H1 (cell line): ENCODE measurements at regions not wholly inside any gene's neighbourhood (a gene's known extent, or its start where the extent isn't known, plus 50 kb on each side); places are given as distances from the start of the nearest gene placed in this dataset.

Experiments
- CTCF ChIA-PET: fragments of 300-600 bp; sonication (Branson Sonifier 250); formaldehyde crosslinking; loops from one replicate; lab custom pipeline; 2021; ENCODE audit not compliant: partially characterized antibody; lab: Charles Lee
- POLR2A ChIA-PET: fragments of 300-600 bp; sonication (Branson Sonifier 250); formaldehyde crosslinking; loops from one replicate; lab custom pipeline; 2021; ENCODE audit warnings: inconsistent platforms; ENCODE audit not compliant: partially characterized antibody; lab: Charles Lee
- DNase-seq, 2 experiments: peaks; one replicate each; pipeline versions ENCODE4 v3.0.0 to v3.0.0-alpha.2; 2010 to 2022; ENCODE audit warnings: low spot score in 2 of 2, low read depth in 1 of 2, mixed read lengths in 1 of 2
- FAIRE-seq: peaks from 2 replicates; lab custom pipeline; 2011; peaks lifted over from hg19 to GRCh38; lab: Jason Lieb, UNC
- H2AFZ ChIP-seq: 2 replicates; pipeline ENCODE4 v1.8.1; 2012; ENCODE audit warnings: low read length, inconsistent platforms
- H2AK5ac ChIP-seq: 2 replicates; pipeline ENCODE4 v1.6.1; 2013; ENCODE audit warnings: low read depth, low read length
- H2BK120ac ChIP-seq: replicated peaks from 2 replicates; pipeline ENCODE3; 2013; ENCODE audit warnings: low read depth, low read length, inconsistent platforms
- H2BK12ac ChIP-seq: 2 replicates; pipeline ENCODE4 v1.6.1; 2013; ENCODE audit warnings: low read depth, low read length
- H2BK15ac ChIP-seq: 2 replicates; pipeline ENCODE4 v1.6.1; 2013; ENCODE audit warnings: low read length
- H2BK20ac ChIP-seq: 2 replicates; pipeline ENCODE4 v1.6.1; 2013; ENCODE audit warnings: low read length
- H2BK5ac ChIP-seq: 2 replicates; pipeline ENCODE4 v1.6.1; 2013; ENCODE audit warnings: low read depth, low read length
- H3K14ac ChIP-seq: 2 replicates; pipeline ENCODE4 v1.6.1; 2013; ENCODE audit warnings: inconsistent platforms; ENCODE audit not compliant: insufficient read length
- H3K18ac ChIP-seq: 2 replicates; pipeline ENCODE4 v1.6.1; 2013; ENCODE audit warnings: low read length; ENCODE audit errors: extremely low read depth
- H3K23ac ChIP-seq: 2 replicates; pipeline ENCODE4 v1.6.1; 2013; ENCODE audit warnings: inconsistent platforms; ENCODE audit not compliant: insufficient read length
- H3K23me2 ChIP-seq: 2 replicates; pipeline ENCODE4 v1.6.1; 2013; ENCODE audit warnings: low read depth, low read length
- H3K27ac ChIP-seq: 2 replicates; pipeline ENCODE4 v1.6.1; 2011; ENCODE audit warnings: low read depth, low read length, inconsistent platforms
- H3K27me3 ChIP-seq, 4 experiments: replicated peaks in 1 of 4; 1 replicate in 1 of 4; 2 replicates in 3 of 4; pipeline versions ENCODE4 v1.6.1 to v1.8.1; 2011 to 2013; ENCODE audit warnings: low read length in 3 of 4, mild to moderate bottlenecking in 3 of 4, inconsistent platforms in 2 of 4, mixed read lengths in 2 of 4, moderate library complexity in 1 of 4; ENCODE audit not compliant: control insufficient read depth in 3 of 4, insufficient read depth in 3 of 4; ENCODE audit errors: extremely low read depth in 1 of 4
- H3K36me3 ChIP-seq, 4 experiments: 2 replicates each; pipeline versions ENCODE4 v1.6.1 to v1.8.1; 2011 to 2013; ENCODE audit warnings: mild to moderate bottlenecking in 4 of 4, low read length in 3 of 4, moderate library complexity in 2 of 4, control low read depth in 1 of 4, inconsistent platforms in 1 of 4; ENCODE audit not compliant: insufficient read depth in 4 of 4, control insufficient read depth in 2 of 4
- H3K4ac ChIP-seq: replicated peaks from 2 replicates; pipeline ENCODE3; 2013; ENCODE audit warnings: low read length, low read depth, mixed read lengths, inconsistent platforms; ENCODE audit not compliant: insufficient read length
- H3K4me1 ChIP-seq, 4 experiments: replicated peaks in 1 of 4; 1 replicate in 1 of 4; 2 replicates in 3 of 4; pipeline versions ENCODE4 v1.6.1 to v1.8.1; 2011 to 2013; ENCODE audit warnings: low read length in 3 of 4, inconsistent platforms in 2 of 4, mixed read lengths in 1 of 4; ENCODE audit not compliant: insufficient read depth in 4 of 4, control insufficient read depth in 3 of 4
- H3K4me2 ChIP-seq, 2 experiments: 2 replicates each; pipeline versions ENCODE4 v1.6.1 to v1.8.1; 2011 to 2013; ENCODE audit warnings: low read depth in 2 of 2, low read length in 2 of 2, control low read depth in 1 of 2, inconsistent platforms in 1 of 2, mild to moderate bottlenecking in 1 of 2; ENCODE audit not compliant: insufficient read depth in 1 of 2
- H3K4me3 ChIP-seq, 4 experiments: fragments of 200-600, 300-600 bp in 1 of 4; sonication (generic), shearing (Covaris generic), sonication (Bioruptor Twin) in 1 of 4; 2 replicates each; pipeline versions ENCODE4 v1.5.1 to v1.8.1; 2011 to 2016; ENCODE audit warnings: low read length in 4 of 4, low read depth in 3 of 4, control low read depth in 2 of 4, inconsistent platforms in 2 of 4, mild to moderate bottlenecking in 2 of 4, mixed read lengths in 1 of 4, moderate library complexity in 1 of 4; ENCODE audit not compliant: insufficient read depth in 2 of 4; ENCODE audit errors: extremely low read depth in 1 of 4
- H3K56ac ChIP-seq: replicated peaks from 2 replicates; pipeline ENCODE3; 2013; ENCODE audit warnings: low read depth, mild to moderate bottlenecking, mixed read lengths, low read length, inconsistent platforms; ENCODE audit not compliant: insufficient read length
- H3K79me1 ChIP-seq: 2 replicates; pipeline ENCODE4 v1.6.1; 2013; ENCODE audit warnings: low read depth, low read length, control low read depth
- H3K79me2 ChIP-seq, 2 experiments: 2 replicates each; pipeline versions ENCODE4 v1.6.1 to v1.8.1; 2012 to 2013; ENCODE audit warnings: low read length in 2 of 2, mild to moderate bottlenecking in 2 of 2, inconsistent platforms in 1 of 2; ENCODE audit not compliant: insufficient read depth in 2 of 2, control insufficient read depth in 1 of 2
- H3K9ac ChIP-seq, 4 experiments: replicated peaks in 1 of 4; 1 replicate in 1 of 4; 2 replicates in 3 of 4; pipeline versions ENCODE4 v1.6.1 to v1.8.1; 2011 to 2013; ENCODE audit warnings: low read depth in 3 of 4, low read length in 3 of 4, control low read depth in 2 of 4, mild to moderate bottlenecking in 2 of 4, moderate library complexity in 2 of 4, inconsistent platforms in 1 of 4; ENCODE audit errors: extremely low read depth in 1 of 4
- H3K9me3 ChIP-seq, 2 experiments: 2 replicates each; pipeline versions ENCODE4 v1.6.1 to v1.8.1; 2012 to 2013; ENCODE audit warnings: mild to moderate bottlenecking in 2 of 2, moderate library complexity in 2 of 2, control low read depth in 1 of 2, inconsistent platforms in 1 of 2, low read depth in 1 of 2, low read length in 1 of 2, mixed read lengths in 1 of 2; ENCODE audit not compliant: insufficient read depth in 2 of 2
- H4K20me1 ChIP-seq, 2 experiments: replicated peaks in 1 of 2; 2 replicates each; pipeline versions ENCODE3 to v1.8.1; 2011 to 2013; ENCODE audit warnings: inconsistent platforms in 2 of 2, low read length in 2 of 2, mild to moderate bottlenecking in 1 of 2; ENCODE audit not compliant: insufficient read depth in 2 of 2, control insufficient read depth in 1 of 2
- H4K5ac ChIP-seq: 2 replicates; pipeline ENCODE4 v1.6.1; 2013; ENCODE audit warnings: low read length, low read depth, mixed read lengths, inconsistent platforms; ENCODE audit not compliant: insufficient read length
- H4K8ac ChIP-seq: 2 replicates; pipeline ENCODE4 v1.8.0; 2013; ENCODE audit warnings: mild to moderate bottlenecking, moderate library complexity, low read length, inconsistent platforms; ENCODE audit not compliant: insufficient read depth; ENCODE audit errors: extremely low read depth
- H4K91ac ChIP-seq: replicated peaks from 2 replicates; pipeline ENCODE3; 2013; ENCODE audit warnings: low read length, mixed read lengths, inconsistent platforms; ENCODE audit not compliant: insufficient read length
- BCL11A ChIP-seq, 2 experiments: IDR thresholded peaks; one replicate each; pipeline ENCODE4 v1.6.1; 2011; ENCODE audit warnings: low read depth in 2 of 2, low read length in 2 of 2, mild to moderate bottlenecking in 2 of 2
- CBX5 ChIP-seq: fragments of 300-800, 300-1000 bp; sonication (generic); IDR thresholded peaks from 2 replicates; pipeline ENCODE4 v1.7.1; 2016; ENCODE audit warnings: antibody characterized with exemption, low read length, low read depth
- CBX8 ChIP-seq: fragments of 300-800, 300-1000 bp; sonication (generic); IDR thresholded peaks from 2 replicates; pipeline ENCODE4 v1.7.1; 2016; ENCODE audit warnings: low read depth, low read length, borderline replicate concordance
- CHD1 ChIP-seq: IDR thresholded peaks from 2 replicates; pipeline ENCODE4 v1.6.1; 2012; ENCODE audit warnings: low read depth, low read length, improper control_type of control experiment
- CREB1 ChIP-seq: IDR thresholded peaks from 2 replicates; pipeline ENCODE4 v1.6.1; 2012; ENCODE audit warnings: inconsistent platforms
- GABPA ChIP-seq: IDR thresholded peaks from 2 replicates; pipeline ENCODE4 v1.6.1; 2011; ENCODE audit warnings: mild to moderate bottlenecking, low read length, moderate library complexity, borderline replicate concordance; ENCODE audit not compliant: insufficient read depth
- GTF2F1 ChIP-seq: IDR thresholded peaks from 2 replicates; pipeline ENCODE4 v1.6.1; 2012; ENCODE audit warnings: low read depth, low read length, improper control_type of control experiment, borderline replicate concordance
- HDAC2 ChIP-seq, 2 experiments: fragments of 300-600 bp in 1 of 2; sonication (generic) in 1 of 2; IDR thresholded peaks; 2 replicates each; pipeline ENCODE4 v1.6.1; 2011 to 2012; ENCODE audit warnings: low read depth in 2 of 2, low read length in 2 of 2, mild to moderate bottlenecking in 2 of 2, moderate library complexity in 2 of 2, borderline replicate concordance in 1 of 2, inconsistent platforms in 1 of 2
- JUN ChIP-seq: IDR thresholded peaks from 2 replicates; pipeline ENCODE4 v1.6.1; 2011; ENCODE audit warnings: low read depth, mild to moderate bottlenecking, improper control_type of control experiment, low read length
- JUND ChIP-seq: IDR thresholded peaks from 2 replicates; pipeline ENCODE4 v1.6.1; 2011; ENCODE audit warnings: mild to moderate bottlenecking, improper control_type of control experiment, low read length
- RBBP5 ChIP-seq: IDR thresholded peaks from 2 replicates; pipeline ENCODE4 v1.7.1; 2012; ENCODE audit warnings: low read depth, mild to moderate bottlenecking, inconsistent platforms, low read length, moderate library complexity, borderline replicate concordance
- RNF2 ChIP-seq: fragments of 200-900, 300-1000 bp; sonication (generic); IDR thresholded peaks from 2 replicates; pipeline ENCODE4 v1.7.1; 2016; ENCODE audit warnings: borderline replicate concordance, low read depth, mild to moderate bottlenecking, antibody characterized with exemption, low read length; ENCODE audit not compliant: poor library complexity, severe bottlenecking; ENCODE audit errors: missing control alignments
- SP4 ChIP-seq: IDR thresholded peaks from 2 replicates; pipeline ENCODE4 v1.6.1; 2012; ENCODE audit warnings: low read length, inconsistent platforms
- SUZ12 ChIP-seq: fragments of 200-600 bp; sonication (generic); IDR thresholded peaks from 2 replicates; pipeline ENCODE4 v1.6.1; 2012; ENCODE audit warnings: mild to moderate bottlenecking, inconsistent platforms, low read length, moderate library complexity, mixed read lengths
- TBP ChIP-seq: IDR thresholded peaks from 2 replicates; pipeline ENCODE4 v1.6.1; 2011; ENCODE audit warnings: low read depth, low read length, improper control_type of control experiment
- WGBS, 2 experiments: shearing (Covaris generic) in 1 of 2; methylation state at CpG; one replicate each; pipeline versions ENCODE4 v1.1.6 to v1.1.7; 2013 to 2015; ENCODE audit warnings: low lambda C conversion rate in 2 of 2, mixed read lengths in 2 of 2, inconsistent platforms in 1 of 2, low coverage in 1 of 2, missing lambda C conversion rate in 1 of 2; ENCODE audit not compliant: insufficient replicate concordance in 2 of 2, insufficient coverage in 1 of 2, insufficient read length in 1 of 2; ENCODE audit errors: extremely low coverage in 1 of 2, missing lambda C conversion rate in 1 of 2; 5-methylcytosine and 5-hydroxymethylcytosine counted together

GRCh38 chr5:73379435-73379834, 69.1 kb downstream of the FOXD1 start:
- H3K23ac ChIP-seq, result no peak overlapping the region
- no peaks in the 10 kb centered on the region for H3K79me1 ChIP-seq
- ChIA-PET CTCF (interaction anchor here (1.6 kb wide), 3 partner anchors 15 to 76 kb away, joined by 4 to 7 read pairs (median 5); no protein-coding TSS in a partner anchor), POLR2A (no interaction called here)
- FAIRE-seq, result no peak
- no peak for DNase-seq
- no peak overlapping the region for H2BK120ac ChIP-seq
- H2BK20ac ChIP-seq, result no peak overlapping the region
- H3K9me3 ChIP-seq, result no peaks in the 10 kb centered on the region
- H3K23me2 ChIP-seq, result no peaks in the 10 kb centered on the region; the same call in 1 of the 2 replicates
- H3K14ac ChIP-seq, result no peak overlapping the region
- no peaks in the 10 kb centered on the region for H3K79me2 ChIP-seq
- H4K5ac ChIP-seq, result no peak overlapping the region
- no peak overlapping the region for H3K4ac ChIP-seq
- no peak overlapping the region for H3K27ac ChIP-seq
- H4K8ac ChIP-seq, result no peak overlapping the region
- peaks cover 0 to 3% (median 0%) of the 10 kb centered on the region in 4 experiments; a peak in 3 of 7 replicates for H3K4me1 ChIP-seq
- H2BK5ac ChIP-seq, result no peak overlapping the region
- no peak overlapping the region for H4K91ac ChIP-seq
- no peak overlapping the region for H3K18ac ChIP-seq
- no peak overlapping the region for H3K4me2 ChIP-seq
- no peak overlapping the region for H3K4me3 ChIP-seq
- H2AFZ ChIP-seq, result no peak overlapping the region
- H3K36me3 ChIP-seq, result no peaks in the 10 kb centered on the region
- H3K56ac ChIP-seq, result no peak overlapping the region
- no peak overlapping the region for H2BK15ac ChIP-seq
- 80% methylated on average over 3 of the region's 3 CpGs; no CpG with 5 or more reads in 1 of the 2 experiments for WGBS, 2 experiments
- H4K20me1 ChIP-seq, result no peaks in the 10 kb centered on the region
- no peak overlapping the region for H3K9ac ChIP-seq
- peaks cover 18 to 49% (median 40%) of the 10 kb centered on the region in 4 experiments for H3K27me3 ChIP-seq
- no peak overlapping the region for H2AK5ac ChIP-seq
- no peak overlapping the region for H2BK12ac ChIP-seq
- TF ChIP-seq SP4, result no peak
- TF ChIP-seq CHD1, result no peak
- TF ChIP-seq SUZ12, result no peak
- no peak for TF ChIP-seq JUND
- no peak for TF ChIP-seq GABPA
- no peak for TF ChIP-seq HDAC2 (IDR thresholded peaks at IDR 0.05; ENCODE audit: borderline replicate concordance in 1 of 2, low read depth in 2 of 2, low read length in 2 of 2)
- TF ChIP-seq CREB1, result no peak
- no peak for TF ChIP-seq BCL11A (IDR thresholded peaks at IDR 0.05; ENCODE audit: low read depth in 2 of 2, low read length in 2 of 2)
- no peak for TF ChIP-seq CBX5
- no peak for TF ChIP-seq JUN
- TF ChIP-seq TBP, result no peak
- no peak for TF ChIP-seq CBX8
- no peak for TF ChIP-seq GTF2F1
- TF ChIP-seq RNF2, result no peak
- no peak for TF ChIP-seq RBBP5
